ENCODE measurements at regions not wholly inside any gene's neighbourhood (a gene's known extent, or its start where the extent isn't known, plus 50 kb on each side); places are given as distances from the start of the nearest gene placed in this dataset.

DNA sequence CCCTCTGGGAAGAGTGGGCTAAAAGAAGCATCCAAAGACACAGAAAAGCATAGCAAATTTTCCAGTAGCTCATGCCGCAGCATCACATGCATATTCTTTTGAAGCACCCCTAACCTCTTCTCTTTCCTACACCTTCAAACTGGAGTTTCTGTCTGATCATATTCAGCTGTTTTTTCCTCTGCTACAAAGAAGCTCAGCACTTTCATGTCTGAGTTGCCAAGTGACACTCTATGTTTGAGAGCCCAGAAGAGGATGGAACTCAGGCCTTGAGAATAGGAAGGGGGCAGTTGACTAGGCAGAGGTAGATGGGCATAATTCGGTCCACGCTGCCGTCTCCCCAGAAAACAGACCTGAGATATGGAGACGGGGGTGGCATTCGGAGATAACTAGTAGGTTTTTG is 489.6 kb upstream of the NR2F2 start:
- CTCF ChIA-PET = no interaction called here
- Histone ChIP-seq H2AFZ (ENCODE audit: low read depth) (no peak overlapping the region), H3K79me2 (ENCODE audit: insufficient read depth) (no peaks in the 10 kb centered on the region), H3K36me3 (replicated peaks in 1 of 2; ENCODE audit: control insufficient read depth in 1 of 2, insufficient read depth in 2 of 2, low read length in 1 of 2) (no peaks in the 10 kb centered on the region), H3F3A (replicated peaks; ENCODE audit: insufficient read depth) (no peaks in the 10 kb centered on the region), H4K20me1 (ENCODE audit: insufficient read depth) (no peaks in the 10 kb centered on the region), H3K9me3 (no peaks in the 10 kb centered on the region; the same call in 1 of the 2 replicates), H3K4me3 (ENCODE audit: low read depth in 2 of 2, low read length in 1 of 2) (no peak overlapping the region), H3K4me1 (ENCODE audit: control insufficient read depth in 1 of 2, insufficient read depth in 2 of 2, low read depth in 1 of 2, low read length in 1 of 2) (no peaks in the 10 kb centered on the region), H3K9me2 (no peaks in the 10 kb centered on the region), H3K9ac (no peak overlapping the region), H3K27me3 (ENCODE audit: insufficient read depth) (no peaks in the 10 kb centered on the region), H3K4me2 (no peak overlapping the region), H3K27ac (ENCODE audit: low read depth in 2 of 2, low read length in 1 of 2) (no peak overlapping the region)
- POLR2A ChIA-PET = no interaction called here
- no peak for DNase-seq
- 41% methylated on average over 6 of the region's 6 CpGs for WGBS (ENCODE audit: low lambda C conversion rate)
- no peak for TF ChIP-seq RFX5 (IDR thresholded peaks at IDR 0.05; ENCODE audit: low read length)
- no peak for TF ChIP-seq RCOR1 (IDR thresholded peaks at IDR 0.05; ENCODE audit: low read length)
- TF ChIP-seq EP300 (IDR thresholded peaks at IDR 0.05; ENCODE audit: borderline replicate concordance in 1 of 2, low read depth in 1 of 2, low read length in 1 of 2) = no peak
- TF ChIP-seq NRF1 (IDR thresholded peaks at IDR 0.05; ENCODE audit: low read depth, low read length) = no peak
- no peak for TF ChIP-seq MAX (IDR thresholded peaks at IDR 0.05; ENCODE audit: low read depth)

DNA sequence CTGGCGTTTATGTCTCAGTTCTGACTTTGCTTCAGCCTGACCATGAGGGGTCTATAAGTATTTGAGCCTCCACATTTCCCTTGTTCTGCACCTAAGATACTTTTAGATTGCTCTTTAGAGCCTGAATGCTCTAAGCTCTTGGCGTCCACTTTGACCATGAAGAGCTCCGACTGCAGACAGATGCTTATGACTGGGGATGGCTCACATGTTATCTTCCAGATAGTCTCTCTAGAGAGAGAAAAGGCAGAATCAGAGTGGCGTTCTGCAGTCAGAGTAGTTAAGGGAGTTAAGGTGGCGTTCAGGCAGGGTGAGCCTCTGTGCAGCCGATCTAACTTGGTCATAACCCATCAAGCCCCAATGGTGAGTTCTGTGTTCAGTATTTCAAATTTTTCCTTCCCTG is 487.9 kb upstream of the NR2F2 start:
- no peak overlapping the region for H3K27ac ChIP-seq (ENCODE audit: low read depth in 2 of 2, low read length in 1 of 2)
- no peak overlapping the region for H2AFZ ChIP-seq (ENCODE audit: low read depth)
- no peak for DNase-seq
- no peaks in the 10 kb centered on the region for H3K79me2 ChIP-seq (ENCODE audit: insufficient read depth)
- TF ChIP-seq IRF3 (IDR thresholded peaks at IDR 0.05; ENCODE audit: low read depth, low read length) = no peak
- TF ChIP-seq GABPA (IDR thresholded peaks at IDR 0.05; ENCODE audit: low read depth) = no peak
- TF ChIP-seq MAX (IDR thresholded peaks at IDR 0.05; ENCODE audit: low read depth) = no peak
- TF ChIP-seq SMC3 (IDR thresholded peaks at IDR 0.05; ENCODE audit: low read depth, low read length) = no peak
- no peak for TF ChIP-seq JUND (IDR thresholded peaks at IDR 0.05)
- TF ChIP-seq EP300 (IDR thresholded peaks at IDR 0.05; ENCODE audit: borderline replicate concordance in 1 of 2, low read depth in 1 of 2, low read length in 1 of 2) = no peak
- TF ChIP-seq ELF1 (IDR thresholded peaks at IDR 0.05) = no peak
- TF ChIP-seq TAF1 (IDR thresholded peaks at IDR 0.05; ENCODE audit: borderline replicate concordance, low read depth, low read length) = no peak
- no peak for TF ChIP-seq RFX5 (IDR thresholded peaks at IDR 0.05; ENCODE audit: low read length)
- no peak for TF ChIP-seq GATA2 (CRISPR knock-in tag; IDR thresholded peaks at IDR 0.05)
- no peak for TF ChIP-seq RXRA (IDR thresholded peaks at IDR 0.05; ENCODE audit: borderline replicate concordance, low read depth)
- no peaks in the 10 kb centered on the region for H4K20me1 ChIP-seq (ENCODE audit: insufficient read depth)
- no peak overlapping the region for H3K9ac ChIP-seq
- no peaks in the 10 kb centered on the region for H3K36me3 ChIP-seq (replicated peaks in 1 of 2; ENCODE audit: control insufficient read depth in 1 of 2, insufficient read depth in 2 of 2, low read length in 1 of 2)
- WGBS (ENCODE audit: low lambda C conversion rate) = 43% methylated on average over 6 of the region's 6 CpGs
- H3F3A ChIP-seq (replicated peaks; ENCODE audit: insufficient read depth) = no peaks in the 10 kb centered on the region
- H3K9me2 ChIP-seq = no peaks in the 10 kb centered on the region
- ChIA-PET CTCF (no interaction called here), POLR2A (no interaction called here)
- H3K4me2 ChIP-seq = no peak overlapping the region
- no peaks in the 10 kb centered on the region for H3K9me3 ChIP-seq
- H3K4me1 ChIP-seq (ENCODE audit: control insufficient read depth in 1 of 2, insufficient read depth in 2 of 2, low read depth in 1 of 2, low read length in 1 of 2) = no peaks in the 10 kb centered on the region
- H3K27me3 ChIP-seq (ENCODE audit: insufficient read depth) = no peaks in the 10 kb centered on the region
- H3K4me3 ChIP-seq (ENCODE audit: low read depth in 2 of 2, low read length in 1 of 2) = no peak overlapping the region
